ENCODE measurements at regions not wholly inside any gene's neighbourhood (a gene's known extent, or its start where the extent isn't known, plus 50 kb on each side); places are given as distances from the start of the nearest gene placed in this dataset.

DNA sequence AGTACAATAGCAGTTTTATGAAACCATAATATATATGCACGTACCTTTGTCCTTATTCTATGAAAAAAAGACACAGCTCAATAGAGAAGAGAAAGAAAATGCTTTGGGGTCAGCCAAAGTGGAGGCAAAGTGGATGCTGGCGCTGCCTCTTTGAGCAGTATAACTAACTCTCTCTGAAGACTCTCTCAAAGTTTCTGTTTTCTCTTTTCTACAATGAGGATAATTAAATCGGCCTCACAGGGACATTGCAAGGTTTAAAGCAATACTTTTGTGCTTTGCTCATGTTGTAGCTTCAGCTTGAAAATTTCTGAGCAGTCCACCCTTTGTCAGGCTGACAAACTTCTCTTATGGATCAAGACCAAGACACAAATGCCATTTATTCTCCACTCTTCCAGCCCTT is 455.1 kb upstream of the MPDZ start:
- no peak for TF ChIP-seq CTCF (IDR thresholded peaks at IDR 0.05)
- TF ChIP-seq POLR2A (IDR thresholded peaks at IDR 0.05): no peak
- no peak for TF ChIP-seq POLR2AphosphoS5 (IDR thresholded peaks at IDR 0.05)
- H3K4me1 ChIP-seq: peaks cover 0 to 5% (median under 1%) of the 10 kb centered on the region in 4 donors
- H3K36me3 ChIP-seq: no peaks in the 10 kb centered on the region
- H3K27me3 ChIP-seq: no peaks in the 10 kb centered on the region
- intact Hi-C loops (cut with DNase I): no loop called here
- H3K4me3 ChIP-seq: no peak overlapping the region
- no peak overlapping the region for H3K27ac ChIP-seq
- 70 to 80% methylated on average over 3 of the region's 3 CpGs for WGBS, 2 donors
- H3K9me3 ChIP-seq: no peaks in the 10 kb centered on the region
- no peak for DNase-seq

DNA sequence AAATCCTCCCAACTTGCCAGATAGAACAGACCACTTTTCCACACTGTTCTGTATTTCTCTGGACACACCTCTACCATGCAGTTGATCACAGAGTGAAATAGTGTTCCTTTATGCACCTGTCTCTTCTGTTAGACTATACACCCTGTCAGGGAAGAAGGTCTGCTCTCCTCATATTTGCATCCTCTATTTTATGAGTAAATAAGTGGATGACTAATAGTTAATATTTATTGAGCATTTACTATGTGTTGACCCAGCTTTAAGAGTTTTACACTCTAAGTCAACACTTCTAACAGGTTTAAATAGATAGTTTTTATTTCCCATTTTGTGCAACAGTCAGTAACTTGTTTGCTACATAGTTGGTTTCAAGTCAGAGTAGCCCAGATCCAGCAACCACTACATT is 452.8 kb upstream of the MPDZ start:
- Histone ChIP-seq H3K9me3 (no peaks in the 10 kb centered on the region), H3K27me3 (no peaks in the 10 kb centered on the region), H3K4me1 (peaks cover 0 to 7% (median 5%) of the 10 kb centered on the region in 4 donors), H3K4me3 (no peak overlapping the region), H3K27ac (no peak overlapping the region), H3K36me3 (no peaks in the 10 kb centered on the region)
- intact Hi-C loops (cut with DNase I): no loop called here
- TF ChIP-seq POLR2AphosphoS5 (IDR thresholded peaks at IDR 0.05) (no peak), CTCF (IDR thresholded peaks at IDR 0.05) (no peak), POLR2A (IDR thresholded peaks at IDR 0.05) (no peak), EP300 (IDR thresholded peaks at IDR 0.05) (no peak)
- DNase-seq: no peak

DNA sequence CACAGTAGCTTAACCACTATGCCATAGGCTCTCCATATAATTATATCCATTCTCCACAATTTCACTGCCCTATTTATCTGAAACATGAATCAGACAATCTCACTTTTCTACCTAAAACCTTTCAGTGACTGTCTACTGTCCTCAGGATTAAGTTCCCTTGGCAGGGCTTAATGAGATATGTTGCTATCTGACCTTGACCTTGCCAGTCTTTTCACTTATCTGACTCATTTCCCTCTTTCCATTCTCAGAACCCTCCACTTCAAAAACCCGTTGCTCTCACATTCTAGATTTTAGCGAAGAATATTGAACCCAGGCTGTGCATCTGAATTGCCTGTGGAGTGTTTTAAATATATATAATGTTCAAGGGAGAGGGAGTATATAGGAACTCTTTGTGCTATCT is 452.1 kb upstream of the MPDZ start:
- no peak for TF ChIP-seq CTCF (IDR thresholded peaks at IDR 0.05)
- TF ChIP-seq EP300 (IDR thresholded peaks at IDR 0.05): no peak
- no peak for TF ChIP-seq POLR2AphosphoS5 (IDR thresholded peaks at IDR 0.05)
- no peak for TF ChIP-seq POLR2A (IDR thresholded peaks at IDR 0.05)
- Histone ChIP-seq H3K36me3 (no peaks in the 10 kb centered on the region), H3K27me3 (no peaks in the 10 kb centered on the region), H3K4me1 (peaks cover 0 to 7% (median 5%) of the 10 kb centered on the region in 4 donors), H3K9me3 (no peaks in the 10 kb centered on the region), H3K4me3 (no peak overlapping the region), H3K27ac (no peak overlapping the region)
- DNase-seq: no peak
- WGBS, 2 donors: 52 to 92% methylated on average over 2 of the region's 2 CpGs
- intact Hi-C loops (cut with DNase I): no loop called here

DNA sequence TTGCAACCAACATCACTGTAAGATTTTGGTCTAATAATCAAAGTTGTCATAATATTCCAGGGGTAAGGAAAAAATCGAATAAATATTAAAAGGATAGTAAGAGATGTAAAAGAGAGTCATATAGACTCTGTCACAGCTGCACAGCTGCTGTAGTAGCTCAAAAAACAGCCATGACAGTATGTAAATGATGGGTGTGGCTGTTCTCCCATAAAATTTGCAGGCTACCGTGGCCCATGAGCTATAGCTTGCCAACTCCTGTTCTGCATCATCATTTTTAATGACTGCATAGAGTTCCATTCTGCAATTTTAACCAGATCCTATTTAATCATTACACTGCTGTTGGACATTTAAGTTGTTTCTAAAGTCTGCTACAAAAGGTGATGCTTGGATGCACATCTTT is 450.5 kb upstream of the MPDZ start:
- TF ChIP-seq CTCF (IDR thresholded peaks at IDR 0.05) (no peak), POLR2AphosphoS5 (IDR thresholded peaks at IDR 0.05) (no peak), EP300 (IDR thresholded peaks at IDR 0.05) (no peak), POLR2A (IDR thresholded peaks at IDR 0.05) (no peak)
- no peak for DNase-seq
- intact Hi-C loops (cut with DNase I): no loop called here
- Histone ChIP-seq H3K27ac (peak overlapping the region in 1 of 4 donors; percentile 5), H3K36me3 (no peaks in the 10 kb centered on the region), H3K4me3 (no peak overlapping the region), H3K27me3 (no peaks in the 10 kb centered on the region), H3K9me3 (no peaks in the 10 kb centered on the region), H3K4me1 (peaks cover 0 to 7% (median 4%) of the 10 kb centered on the region in 4 donors)
- WGBS, 2 donors: 50 to 73% methylated on average over 2 of the region's 2 CpGs

Data from sigmoid colon (tissue), 6 donors.